ENCODE measurements at regions not wholly inside any gene's neighbourhood (a gene's known extent, or its start where the extent isn't known, plus 50 kb on each side); places are given as distances from the start of the nearest gene placed in this dataset.
"Not testable (repeated sequence)": the region's sequence is repeated elsewhere in the genome, so short reads cannot be mapped to it uniquely, and the experiment has no call there.

DNA sequence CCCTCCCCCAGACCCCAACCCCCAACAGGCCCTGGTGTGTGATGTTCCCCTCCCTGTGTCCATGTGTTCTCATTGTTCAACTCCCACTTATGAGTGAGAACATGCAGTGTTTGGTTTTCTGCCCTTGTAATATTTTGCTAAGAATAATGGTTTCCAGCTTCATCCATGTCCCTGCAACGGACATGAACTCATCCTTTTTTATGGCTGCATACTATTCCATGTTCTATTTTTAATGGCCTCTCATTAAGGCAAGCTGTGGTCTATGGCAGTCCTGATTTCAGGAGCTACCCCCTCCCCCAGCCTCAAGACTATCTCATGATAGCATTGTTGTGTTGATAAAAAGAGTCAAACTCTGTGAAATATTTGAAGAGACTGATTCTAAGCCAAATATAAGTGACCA lies 267.4 kb downstream of the MID1IP1 start:
- TF ChIP-seq, protein P1, sequence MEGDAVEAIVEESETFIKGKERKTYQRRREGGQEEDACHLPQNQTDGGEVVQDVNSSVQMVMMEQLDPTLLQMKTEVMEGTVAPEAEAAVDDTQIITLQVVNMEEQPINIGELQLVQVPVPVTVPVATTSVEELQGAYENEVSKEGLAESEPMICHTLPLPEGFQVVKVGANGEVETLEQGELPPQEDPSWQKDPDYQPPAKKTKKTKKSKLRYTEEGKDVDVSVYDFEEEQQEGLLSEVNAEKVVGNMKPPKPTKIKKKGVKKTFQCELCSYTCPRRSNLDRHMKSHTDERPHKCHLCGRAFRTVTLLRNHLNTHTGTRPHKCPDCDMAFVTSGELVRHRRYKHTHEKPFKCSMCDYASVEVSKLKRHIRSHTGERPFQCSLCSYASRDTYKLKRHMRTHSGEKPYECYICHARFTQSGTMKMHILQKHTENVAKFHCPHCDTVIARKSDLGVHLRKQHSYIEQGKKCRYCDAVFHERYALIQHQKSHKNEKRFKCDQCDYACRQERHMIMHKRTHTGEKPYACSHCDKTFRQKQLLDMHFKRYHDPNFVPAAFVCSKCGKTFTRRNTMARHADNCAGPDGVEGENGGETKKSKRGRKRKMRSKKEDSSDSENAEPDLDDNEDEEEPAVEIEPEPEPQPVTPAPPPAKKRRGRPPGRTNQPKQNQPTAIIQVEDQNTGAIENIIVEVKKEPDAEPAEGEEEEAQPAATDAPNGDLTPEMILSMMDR (IDR thresholded peaks at IDR 0.05; ENCODE audit: poor library complexity, severe bottlenecking), result not testable (repeated sequence)
- TF ChIP-seq TAF1 (IDR thresholded peaks at IDR 0.05; ENCODE audit: low read depth); EZH2 (IDR thresholded peaks at IDR 0.05; ENCODE audit: borderline replicate concordance, insufficient read depth, low read length, poor library complexity, severe bottlenecking); RAD21 (conservative IDR thresholded peaks at IDR 0.05); POLR2AphosphoS5 (IDR thresholded peaks at IDR 0.05); MXI1 (conservative IDR thresholded peaks at IDR 0.05; ENCODE audit: poor library complexity, severe bottlenecking); EP300 (conservative IDR thresholded peaks at IDR 0.05; ENCODE audit: poor library complexity, severe bottlenecking): not testable (repeated sequence)
- TF ChIP-seq, protein P2, sequence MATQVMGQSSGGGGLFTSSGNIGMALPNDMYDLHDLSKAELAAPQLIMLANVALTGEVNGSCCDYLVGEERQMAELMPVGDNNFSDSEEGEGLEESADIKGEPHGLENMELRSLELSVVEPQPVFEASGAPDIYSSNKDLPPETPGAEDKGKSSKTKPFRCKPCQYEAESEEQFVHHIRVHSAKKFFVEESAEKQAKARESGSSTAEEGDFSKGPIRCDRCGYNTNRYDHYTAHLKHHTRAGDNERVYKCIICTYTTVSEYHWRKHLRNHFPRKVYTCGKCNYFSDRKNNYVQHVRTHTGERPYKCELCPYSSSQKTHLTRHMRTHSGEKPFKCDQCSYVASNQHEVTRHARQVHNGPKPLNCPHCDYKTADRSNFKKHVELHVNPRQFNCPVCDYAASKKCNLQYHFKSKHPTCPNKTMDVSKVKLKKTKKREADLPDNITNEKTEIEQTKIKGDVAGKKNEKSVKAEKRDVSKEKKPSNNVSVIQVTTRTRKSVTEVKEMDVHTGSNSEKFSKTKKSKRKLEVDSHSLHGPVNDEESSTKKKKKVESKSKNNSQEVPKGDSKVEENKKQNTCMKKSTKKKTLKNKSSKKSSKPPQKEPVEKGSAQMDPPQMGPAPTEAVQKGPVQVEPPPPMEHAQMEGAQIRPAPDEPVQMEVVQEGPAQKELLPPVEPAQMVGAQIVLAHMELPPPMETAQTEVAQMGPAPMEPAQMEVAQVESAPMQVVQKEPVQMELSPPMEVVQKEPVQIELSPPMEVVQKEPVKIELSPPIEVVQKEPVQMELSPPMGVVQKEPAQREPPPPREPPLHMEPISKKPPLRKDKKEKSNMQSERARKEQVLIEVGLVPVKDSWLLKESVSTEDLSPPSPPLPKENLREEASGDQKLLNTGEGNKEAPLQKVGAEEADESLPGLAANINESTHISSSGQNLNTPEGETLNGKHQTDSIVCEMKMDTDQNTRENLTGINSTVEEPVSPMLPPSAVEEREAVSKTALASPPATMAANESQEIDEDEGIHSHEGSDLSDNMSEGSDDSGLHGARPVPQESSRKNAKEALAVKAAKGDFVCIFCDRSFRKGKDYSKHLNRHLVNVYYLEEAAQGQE (IDR thresholded peaks at IDR 0.05; ENCODE audit: borderline replicate concordance), result not testable (repeated sequence)
